Liver (tissue), 8 donors: ENCODE measurements at regions not wholly inside any gene's neighbourhood (a gene's known extent, or its start where the extent isn't known, plus 50 kb on each side); places are given as distances from the start of the nearest gene placed in this dataset.
"Not testable (repeated sequence)": the region's sequence is repeated elsewhere in the genome, so short reads cannot be mapped to it uniquely, and the experiment has no call there.

Experiments used
- DNase-seq: peaks from one replicate; pipeline ENCODE4 v3.0.0-alpha.2; 2017; ENCODE audit warnings: low spot score
- H3K27ac ChIP-seq, 2 donors: one replicate each; pipeline ENCODE4 v1.7.0; 2013; ENCODE audit warnings: inconsistent platforms in 2 of 2, low read length in 2 of 2, control low read depth in 1 of 2, low read depth in 1 of 2, mild to moderate bottlenecking in 1 of 2
- H3K27me3 ChIP-seq, 4 donors: one replicate each; pipeline versions ENCODE4 v1.6.1 to v1.7.0; 2013; ENCODE audit warnings: low read length in 3 of 4, inconsistent platforms in 1 of 4, mild to moderate bottlenecking in 1 of 4, moderate library complexity in 1 of 4; ENCODE audit not compliant: control insufficient read depth in 4 of 4, insufficient read depth in 4 of 4
- H3K36me3 ChIP-seq, 4 donors: one replicate each; pipeline versions ENCODE4 v1.6.1 to v1.7.0; 2013; ENCODE audit warnings: low read length in 3 of 4, mild to moderate bottlenecking in 3 of 4, low read depth in 1 of 4, moderate library complexity in 1 of 4; ENCODE audit not compliant: control insufficient read depth in 4 of 4, insufficient read depth in 3 of 4
- H3K4me1 ChIP-seq, 4 donors: one replicate each; pipeline versions ENCODE4 v1.6.1 to v1.7.0; 2013; ENCODE audit warnings: low read length in 3 of 4, mild to moderate bottlenecking in 3 of 4, moderate library complexity in 1 of 4; ENCODE audit not compliant: control insufficient read depth in 4 of 4, insufficient read depth in 4 of 4
- H3K4me3 ChIP-seq, 3 donors: one replicate each; pipeline versions ENCODE4 v1.6.1 to v1.7.0; 2013; ENCODE audit warnings: low read length in 3 of 3, control low read depth in 1 of 3, low read depth in 1 of 3, mild to moderate bottlenecking in 1 of 3
- H3K9ac ChIP-seq, 2 donors: one replicate each; pipeline ENCODE4 v1.7.0; 2013; ENCODE audit warnings: low read length in 2 of 2, mild to moderate bottlenecking in 2 of 2, moderate library complexity in 2 of 2, control low read depth in 1 of 2, low read depth in 1 of 2
- H3K9me3 ChIP-seq, 4 donors: one replicate each; pipeline versions ENCODE4 v1.6.1 to v1.7.0; 2013; ENCODE audit warnings: low read length in 3 of 4; ENCODE audit not compliant: control insufficient read depth in 4 of 4
- CTCF ChIP-seq: fragments of 150-350 bp; IDR thresholded peaks from 2 replicates; pipeline ENCODE4 v1.5.1; 2017; ENCODE audit warnings: improper control_type of control experiment, low read depth, low read length; ENCODE audit not compliant: missing input control
- FOXA2 ChIP-seq: IDR thresholded peaks from 2 replicates; pipeline ENCODE4 v1.6.1; 2016; ENCODE audit warnings: antibody characterized with exemption
- HNF4A ChIP-seq, 2 donors: conservative IDR thresholded peaks; 2 replicates each; pipeline ENCODE4 v1.6.1; 2016; ENCODE audit warnings: antibody characterized with exemption in 2 of 2, mild to moderate bottlenecking in 2 of 2
- JUND ChIP-seq, 2 donors: IDR thresholded peaks; 2 replicates each; pipeline ENCODE4 v1.6.1; 2016; ENCODE audit warnings: antibody characterized with exemption in 2 of 2
- MAX ChIP-seq: IDR thresholded peaks from 2 replicates; pipeline ENCODE4 v1.6.1; 2016; ENCODE audit warnings: antibody characterized with exemption
- NR2F2 ChIP-seq: IDR thresholded peaks from 2 replicates; pipeline ENCODE4 v1.6.1; 2016; ENCODE audit warnings: antibody characterized with exemption
- RAD21 ChIP-seq, 2 donors: IDR thresholded peaks; 2 replicates each; pipeline ENCODE4 v1.6.1; 2016; ENCODE audit warnings: antibody characterized with exemption in 2 of 2, mild to moderate bottlenecking in 2 of 2
- REST ChIP-seq: IDR thresholded peaks from 2 replicates; pipeline ENCODE4 v1.6.1; 2016; ENCODE audit warnings: antibody characterized with exemption, mild to moderate bottlenecking
- RXRA ChIP-seq, 2 donors: IDR thresholded peaks; 2 replicates each; pipeline ENCODE4 v1.6.1; 2017 to 2018; ENCODE audit warnings: antibody characterized with exemption in 2 of 2, mild to moderate bottlenecking in 1 of 2
- SP1 ChIP-seq: IDR thresholded peaks from 2 replicates; pipeline ENCODE4 v1.6.1; 2018; ENCODE audit warnings: antibody characterized with exemption, mild to moderate bottlenecking
- ZBTB33 ChIP-seq: IDR thresholded peaks from 2 replicates; pipeline ENCODE4 v1.6.1; 2016; ENCODE audit warnings: antibody characterized with exemption
- WGBS: extraction: QIAGEN DNeasy Blood & Tissue Kit; methylation state at CpG from one replicate; pipeline ENCODE4 v1.1.7; 2013; 5-methylcytosine and 5-hydroxymethylcytosine counted together
- donor health status: healthy.
- donor health status: healthy.
- donor health status: healthy.
- donor health status: healthy.
- donor health status: healthy.

- Histone ChIP-seq H3K4me3 (no peak overlapping the region), H3K9me3 (no peaks in the 10 kb centered on the region), H3K4me1 (no peaks in the 10 kb centered on the region), H3K27ac (no peak overlapping the region), H3K9ac (no peak overlapping the region), H3K36me3 (no peaks in the 10 kb centered on the region), H3K27me3 (no peaks in the 10 kb centered on the region)
- WGBS, result 71% methylated on average over 6 of the region's 6 CpGs
- TF ChIP-seq SP1 (no peak), NR2F2 (no peak), CTCF (no peak), MAX (no peak), FOXA2 (no peak), HNF4A (conservative IDR thresholded peaks at IDR 0.05) (no peak), JUND (IDR thresholded peaks at IDR 0.05) (no peak)
- no peak for DNase-seq
These were observed 72.0 kb upstream of the SEL1L start for GRCh38 chr14:81605660-81606059.

GRCh38 chr14:81613341-81614045 is 79.8 kb upstream of the SEL1L start:
- H3K4me3 ChIP-seq, result no peak overlapping the region
- no peaks in the 10 kb centered on the region for H3K9me3 ChIP-seq
- no peak overlapping the region for H3K27ac ChIP-seq
- TF ChIP-seq REST, result no peak
- TF ChIP-seq RXRA (IDR thresholded peaks at IDR 0.05), result no peak
- TF ChIP-seq RAD21 (IDR thresholded peaks at IDR 0.05), result no peak
- TF ChIP-seq MAX, result no peak
- no peak for TF ChIP-seq ZBTB33
- H3K36me3 ChIP-seq, result no peaks in the 10 kb centered on the region
- H3K27me3 ChIP-seq, result no peaks in the 10 kb centered on the region
- H3K4me1 ChIP-seq, result peaks cover 0 to 1% (median 0%) of the 10 kb centered on the region in 4 donors
- no peak overlapping the region for H3K9ac ChIP-seq
- DNase-seq, result no peak
- WGBS, result 62% methylated on average over 6 of the region's 6 CpGs

- not testable (repeated sequence) for H3K4me3 ChIP-seq, H3K27me3 ChIP-seq, H3K27ac ChIP-seq, H3K36me3 ChIP-seq, DNase-seq, H3K9ac ChIP-seq, H3K9me3 ChIP-seq, H3K4me1 ChIP-seq
- WGBS, result 90% methylated on average over 9 of the region's 9 CpGs
These were observed 80.6 kb upstream of the SEL1L start for GRCh38 chr14:81614302-81614701.
